Stomach smooth muscle (tissue), 2 donors: ENCODE measurements at regions not wholly inside any gene's neighbourhood (a gene's known extent, or its start where the extent isn't known, plus 50 kb on each side); places are given as distances from the start of the nearest gene placed in this dataset.

ENCODE experiments used
- H3K27ac ChIP-seq: one replicate; pipeline ENCODE4 v1.7.0; 2013; ENCODE audit warnings: mild to moderate bottlenecking, low read length, inconsistent platforms
- H3K27me3 ChIP-seq, 2 donors: one replicate each; pipeline ENCODE4 v1.7.0; 2013; ENCODE audit warnings: low read length in 2 of 2; ENCODE audit not compliant: insufficient read depth in 2 of 2, control insufficient read depth in 1 of 2
- H3K36me3 ChIP-seq, 2 donors: one replicate each; pipeline ENCODE4 v1.7.0; 2013; ENCODE audit warnings: low read length in 2 of 2; ENCODE audit not compliant: control insufficient read depth in 2 of 2, insufficient read depth in 2 of 2
- H3K4me1 ChIP-seq: one replicate; pipeline ENCODE4 v1.7.0; 2013; ENCODE audit warnings: low read length; ENCODE audit not compliant: control insufficient read depth, insufficient read depth
- H3K4me3 ChIP-seq, 2 donors: one replicate each; pipeline ENCODE4 v1.7.0; 2013; ENCODE audit warnings: low read length in 2 of 2
- H3K9ac ChIP-seq, 2 donors: one replicate each; pipeline ENCODE4 v1.7.0; 2013; ENCODE audit warnings: low read length in 2 of 2, mild to moderate bottlenecking in 1 of 2
- H3K9me3 ChIP-seq, 2 donors: one replicate each; pipeline ENCODE4 v1.7.0; 2013; ENCODE audit warnings: low read length in 2 of 2; ENCODE audit not compliant: control insufficient read depth in 2 of 2
- donor health status: healthy.
- donor health status: Pancreatic carcinoma.

- H3K4me3 ChIP-seq: no peak overlapping the region
- no peaks in the 10 kb centered on the region for H3K4me1 ChIP-seq
- no peaks in the 10 kb centered on the region for H3K27me3 ChIP-seq
- H3K36me3 ChIP-seq: no peaks in the 10 kb centered on the region
- no peaks in the 10 kb centered on the region for H3K9me3 ChIP-seq
- no peak overlapping the region for H3K9ac ChIP-seq
- no peak overlapping the region for H3K27ac ChIP-seq
Observed at GRCh38 chr5:82659115-82659514, 381.0 kb upstream of the RPS23 start.

DNA sequence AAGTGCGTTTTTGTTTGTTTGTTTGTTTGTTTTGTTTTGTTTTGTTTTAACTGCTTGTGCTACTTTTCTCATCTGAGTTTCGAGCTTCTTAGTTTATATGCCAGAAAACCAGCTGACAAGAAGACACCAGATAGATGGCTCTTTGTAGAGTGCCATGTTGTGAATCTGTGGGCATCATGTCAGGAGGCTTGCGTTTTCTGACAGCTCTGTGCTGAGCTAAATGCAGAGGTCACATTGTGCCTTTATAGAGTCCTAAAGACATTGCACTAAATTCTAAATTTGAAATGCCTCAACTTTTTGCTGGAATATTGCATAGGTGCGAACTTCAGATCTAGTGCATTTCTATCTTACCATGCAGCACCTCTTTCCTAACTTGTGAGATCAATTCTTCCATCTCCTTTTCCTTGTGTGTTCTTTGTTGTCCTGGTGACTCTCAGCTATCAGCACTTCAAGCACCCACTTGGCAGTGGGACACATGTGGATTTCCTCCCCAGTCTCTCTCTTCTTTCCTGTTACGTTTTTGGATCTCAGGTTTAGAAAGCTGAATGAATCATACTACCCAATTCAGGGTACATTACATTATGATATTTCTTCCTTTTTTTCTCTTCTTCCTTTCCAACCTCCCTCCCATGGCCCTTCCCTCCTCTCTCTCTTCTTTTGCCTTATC is 379.0 kb upstream of the RPS23 start:
- H3K27me3 ChIP-seq: no peaks in the 10 kb centered on the region
- no peak overlapping the region for H3K9ac ChIP-seq
- H3K27ac ChIP-seq: no peak overlapping the region
- H3K36me3 ChIP-seq: no peaks in the 10 kb centered on the region
- no peaks in the 10 kb centered on the region for H3K4me1 ChIP-seq
- no peak overlapping the region for H3K4me3 ChIP-seq
- no peaks in the 10 kb centered on the region for H3K9me3 ChIP-seq

DNA sequence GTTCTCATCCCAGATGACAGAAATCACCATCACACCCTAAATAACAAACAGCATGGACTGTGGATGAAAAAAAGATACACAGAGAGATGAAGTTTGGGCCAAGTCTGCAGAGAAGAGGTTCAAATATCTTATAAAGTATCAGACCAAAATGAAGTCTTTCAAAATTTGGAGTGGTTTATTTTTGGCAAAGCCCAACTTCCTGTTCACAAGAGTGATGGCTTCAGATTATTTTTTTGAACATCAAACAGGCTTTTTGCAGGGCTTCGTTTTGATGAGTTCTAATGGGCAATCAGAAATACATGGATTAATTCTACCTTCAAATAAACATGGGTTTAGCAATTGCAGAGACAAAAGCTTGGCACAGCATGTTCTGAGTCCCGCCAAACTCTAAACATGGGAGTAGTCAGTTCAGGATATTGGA is 378.2 kb upstream of the RPS23 start:
- Histone ChIP-seq H3K9me3 (no peaks in the 10 kb centered on the region), H3K4me3 (no peak overlapping the region), H3K27me3 (no peaks in the 10 kb centered on the region), H3K4me1 (no peaks in the 10 kb centered on the region), H3K36me3 (no peaks in the 10 kb centered on the region), H3K9ac (no peak overlapping the region), H3K27ac (no peak overlapping the region)

- no peak overlapping the region for H3K27ac ChIP-seq
- no peaks in the 10 kb centered on the region for H3K36me3 ChIP-seq
- no peak overlapping the region for H3K4me3 ChIP-seq
- H3K4me1 ChIP-seq: no peaks in the 10 kb centered on the region
- H3K9me3 ChIP-seq: no peaks in the 10 kb centered on the region
- no peaks in the 10 kb centered on the region for H3K27me3 ChIP-seq
- H3K9ac ChIP-seq: no peak overlapping the region
Observed at GRCh38 chr5:82655078-82655477, 376.9 kb upstream of the RPS23 start.

DNA sequence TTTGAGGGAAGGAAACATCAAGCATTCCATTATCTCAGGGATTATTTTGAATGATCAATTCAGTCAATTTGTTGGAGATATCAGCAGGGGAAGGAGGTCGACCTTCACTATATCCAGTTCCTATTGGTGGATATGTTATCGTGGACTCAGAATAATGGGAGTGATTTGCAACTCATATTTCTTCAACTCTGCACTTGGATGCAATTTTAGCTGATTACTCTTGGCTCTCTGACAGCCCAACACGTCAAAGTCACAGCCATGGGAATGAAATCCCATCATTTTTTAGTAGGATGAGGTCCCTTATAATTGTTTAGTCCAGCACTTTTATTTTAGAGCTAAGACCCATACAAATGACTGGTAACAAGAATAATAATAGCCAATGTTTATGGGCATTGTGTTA is 371.8 kb upstream of the RPS23 start:
- Histone ChIP-seq H3K9ac (no peak overlapping the region), H3K4me1 (no peaks in the 10 kb centered on the region), H3K27me3 (no peaks in the 10 kb centered on the region), H3K36me3 (no peaks in the 10 kb centered on the region), H3K27ac (no peak overlapping the region), H3K4me3 (no peak overlapping the region), H3K9me3 (no peaks in the 10 kb centered on the region)

DNA sequence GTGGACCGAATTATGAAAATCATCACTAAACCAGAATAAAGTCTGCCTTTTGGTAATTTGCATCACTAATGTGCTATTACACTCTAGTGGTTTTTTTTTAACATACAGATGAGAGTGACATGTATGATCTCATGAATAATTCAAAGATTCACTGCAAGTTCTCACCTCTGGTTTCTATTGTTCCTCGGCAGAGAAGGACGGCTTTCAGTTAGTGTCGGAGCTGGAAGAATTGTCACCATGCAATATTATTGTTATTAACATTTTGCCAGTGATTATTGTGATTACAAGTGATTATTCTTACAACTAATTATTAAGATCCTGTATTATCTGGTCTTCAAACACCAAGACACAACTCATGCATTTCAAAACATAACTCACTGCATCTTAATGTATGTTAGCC is 366.6 kb upstream of the RPS23 start:
- Histone ChIP-seq H3K36me3 (no peaks in the 10 kb centered on the region), H3K27me3 (no peaks in the 10 kb centered on the region), H3K9ac (no peak overlapping the region), H3K27ac (no peak overlapping the region), H3K4me3 (no peak overlapping the region), H3K9me3 (no peaks in the 10 kb centered on the region), H3K4me1 (no peaks in the 10 kb centered on the region)

GRCh38 chr5:82644229-82644628 is 366.1 kb upstream of the RPS23 start:
- Histone ChIP-seq H3K27me3 (no peaks in the 10 kb centered on the region), H3K4me1 (no peaks in the 10 kb centered on the region), H3K27ac (no peak overlapping the region), H3K9me3 (no peaks in the 10 kb centered on the region), H3K36me3 (no peaks in the 10 kb centered on the region), H3K4me3 (no peak overlapping the region), H3K9ac (no peak overlapping the region)

- Histone ChIP-seq H3K9me3 (no peaks in the 10 kb centered on the region), H3K27me3 (no peaks in the 10 kb centered on the region), H3K27ac (no peak overlapping the region), H3K36me3 (no peaks in the 10 kb centered on the region), H3K9ac (no peak overlapping the region), H3K4me3 (no peak overlapping the region), H3K4me1 (no peaks in the 10 kb centered on the region)
Observed at GRCh38 chr5:82642313-82642712, 364.2 kb upstream of the RPS23 start.

- Histone ChIP-seq H3K4me1 (no peaks in the 10 kb centered on the region), H3K27me3 (no peaks in the 10 kb centered on the region), H3K36me3 (no peaks in the 10 kb centered on the region), H3K27ac (no peak overlapping the region), H3K4me3 (no peak overlapping the region), H3K9ac (no peak overlapping the region), H3K9me3 (no peaks in the 10 kb centered on the region)
Observed at GRCh38 chr5:82641331-82642003, 363.3 kb upstream of the RPS23 start.

- Histone ChIP-seq H3K4me3 (no peak overlapping the region), H3K9ac (no peak overlapping the region), H3K4me1 (no peaks in the 10 kb centered on the region), H3K9me3 (no peaks in the 10 kb centered on the region), H3K27ac (no peak overlapping the region), H3K36me3 (no peaks in the 10 kb centered on the region), H3K27me3 (no peaks in the 10 kb centered on the region)
Observed at GRCh38 chr5:82640916-82641315, 362.8 kb upstream of the RPS23 start.

GRCh38 chr5:82639393-82640144 is 361.4 kb upstream of the RPS23 start:
- Histone ChIP-seq H3K9me3 (no peaks in the 10 kb centered on the region), H3K36me3 (no peaks in the 10 kb centered on the region), H3K27ac (no peak overlapping the region), H3K4me1 (no peaks in the 10 kb centered on the region), H3K27me3 (no peaks in the 10 kb centered on the region), H3K4me3 (no peak overlapping the region), H3K9ac (no peak overlapping the region)
